ENCODE measurements at regions not wholly inside any gene's neighbourhood (a gene's known extent, or its start where the extent isn't known, plus 50 kb on each side); places are given as distances from the start of the nearest gene placed in this dataset.

GRCh38 chr1:59243978-59244377 is 52.9 kb upstream of the FGGY start:
- DNase-seq (ENCODE audit: low read depth): no peak

GRCh38 chr1:59244891-59245290 is 52.0 kb upstream of the FGGY start:
- no peak for DNase-seq (ENCODE audit: low read depth)
